Peyer's patch (tissue), 4 donors: ENCODE measurements at regions not wholly inside any gene's neighbourhood (a gene's known extent, or its start where the extent isn't known, plus 50 kb on each side); places are given as distances from the start of the nearest gene placed in this dataset.

Experiments
- CTCF ChIP-seq, 6 experiments: fragments of 450-650 bp in 4 of 6; fragments of 200-600 bp in 2 of 6; sonication (generic) in 1 of 6; IDR thresholded peaks; one replicate each; pipeline ENCODE4 v1.5.1; 2017 to 2019; ENCODE audit warnings: antibody characterized with exemption in 6 of 6, mild to moderate bottlenecking in 3 of 6, moderate library complexity in 1 of 6
- POLR2A ChIP-seq, 2 donors: fragments of 450-650 bp; IDR thresholded peaks; one replicate each; pipeline ENCODE4 v1.5.1; 2017; ENCODE audit warnings: antibody characterized with exemption in 2 of 2, mild to moderate bottlenecking in 2 of 2, moderate library complexity in 2 of 2

DNA sequence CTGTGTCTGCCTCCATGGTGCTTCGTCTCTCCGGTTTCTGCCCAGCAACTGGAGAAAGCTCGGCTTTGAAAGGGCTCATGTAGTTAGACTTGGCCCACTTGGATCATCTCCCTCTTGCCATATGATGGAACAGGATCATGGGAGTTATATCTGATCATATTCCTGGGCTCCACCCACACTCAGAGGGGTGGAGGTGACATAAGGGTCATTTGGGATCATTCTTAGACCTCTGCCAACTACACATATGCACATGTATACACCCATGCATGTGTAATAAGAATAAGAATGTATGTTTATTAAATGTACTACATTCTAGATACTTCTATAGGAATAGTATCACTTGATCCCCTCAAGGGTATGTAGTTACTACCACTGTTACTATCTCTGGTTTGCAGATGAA is 74.1 kb upstream of the WNT4 start:
- TF ChIP-seq CTCF (IDR thresholded peaks at IDR 0.05) (no peak), POLR2A (IDR thresholded peaks at IDR 0.05) (no peak)
